Activated naive CD4-positive, alpha-beta T cell treated with Interleukin-2 at 50 U/mL for 16 hours (primary cell): ENCODE measurements at regions not wholly inside any gene's neighbourhood (a gene's known extent, or its start where the extent isn't known, plus 50 kb on each side); places are given as distances from the start of the nearest gene placed in this dataset.

ENCODE experiments used
- DNase-seq: peaks from one replicate; pipeline ENCODE4 v3.0.0-alpha.2; 2020

GRCh38 chr13:107551521-107551920, 663.8 kb downstream of the LIG4 start:
- no peak for DNase-seq

GRCh38 chr13:107548338-107548737, 667.0 kb downstream of the LIG4 start:
- no peak for DNase-seq

GRCh38 chr13:107545946-107546502, 669.3 kb downstream of the LIG4 start:
- DNase-seq = no peak

- no peak for DNase-seq
These were observed 680.8 kb downstream of the LIG4 start for GRCh38 chr13:107534548-107534947.

- DNase-seq = no peak
These were observed 683.5 kb downstream of the LIG4 start for GRCh38 chr13:107531816-107532215.

GRCh38 chr13:107531180-107531579, 684.2 kb downstream of the LIG4 start:
- no peak for DNase-seq

GRCh38 chr13:107529035-107529434, 686.3 kb downstream of the LIG4 start:
- DNase-seq = no peak

- DNase-seq = no peak
These were observed 696.6 kb downstream of the LIG4 start for GRCh38 chr13:107518780-107519179.

- DNase-seq = no peak
These were observed 697.0 kb downstream of the LIG4 start for GRCh38 chr13:107518292-107518691.

- no peak for DNase-seq
These were observed 698.8 kb downstream of the LIG4 start for GRCh38 chr13:107516517-107516916.

- DNase-seq = no peak
These were observed 702.8 kb downstream of the LIG4 start for GRCh38 chr13:107512551-107512950.

GRCh38 chr13:107497661-107498060, 717.7 kb downstream of the LIG4 start:
- DNase-seq = no peak

- DNase-seq = no peak
These were observed 722.1 kb downstream of the LIG4 start for GRCh38 chr13:107493266-107493665.

GRCh38 chr13:107482688-107483087, 732.6 kb downstream of the LIG4 start:
- no peak for DNase-seq

- DNase-seq = no peak
These were observed 735.2 kb downstream of the LIG4 start for GRCh38 chr13:107480130-107480529.

GRCh38 chr13:107477772-107478379, 737.5 kb downstream of the LIG4 start:
- DNase-seq = no peak

GRCh38 chr13:107475753-107476453, 739.4 kb downstream of the LIG4 start:
- DNase-seq = no peak

- no peak for DNase-seq
These were observed 742.1 kb downstream of the LIG4 start for GRCh38 chr13:107473253-107473652.

GRCh38 chr13:107466326-107467099, 748.8 kb downstream of the LIG4 start:
- DNase-seq = no peak

- DNase-seq = no peak
These were observed 752.8 kb downstream of the LIG4 start for GRCh38 chr13:107462501-107462900.

GRCh38 chr13:107461751-107462150, 753.6 kb downstream of the LIG4 start:
- no peak for DNase-seq

GRCh38 chr13:107459430-107459829, 755.9 kb downstream of the LIG4 start:
- no peak for DNase-seq

GRCh38 chr13:107458269-107458668, 757.1 kb downstream of the LIG4 start:
- no peak for DNase-seq

GRCh38 chr13:107457686-107458085, 757.6 kb downstream of the LIG4 start:
- no peak for DNase-seq
